ENCODE measurements at regions not wholly inside any gene's neighbourhood (a gene's known extent, or its start where the extent isn't known, plus 50 kb on each side); places are given as distances from the start of the nearest gene placed in this dataset.

- no peak for TF ChIP-seq CTCF (conservative IDR thresholded peaks at IDR 0.05; ENCODE audit: low read length)
- no peak for TF ChIP-seq EZH2phosphoT487 (IDR thresholded peaks at IDR 0.05; ENCODE audit: borderline replicate concordance, low read depth, low read length)
These were observed 71.0 kb downstream of the PTGS2 start for GRCh38 chr1:186609183-186609582.

Data from OCI-LY7 (cell line).